VCaP (cell line): ENCODE measurements at regions not wholly inside any gene's neighbourhood (a gene's known extent, or its start where the extent isn't known, plus 50 kb on each side); places are given as distances from the start of the nearest gene placed in this dataset.
"Not testable (repeated sequence)": the region's sequence is repeated elsewhere in the genome, so short reads cannot be mapped to it uniquely, and the experiment has no call there.

Experiments used
- H3K27ac ChIP-seq: fragments of 450-650 bp; 2 replicates; pipeline ENCODE4 v1.5.1; 2017
- CTCF ChIP-seq: fragments of 450-650 bp; conservative IDR thresholded peaks from 2 replicates; pipeline ENCODE4 v1.5.1; 2017; ENCODE audit warnings: mild to moderate bottlenecking, moderate library complexity

- no peak overlapping the region for H3K27ac ChIP-seq
- TF ChIP-seq CTCF, result no peak
Observed at GRCh38 chr5:124538191-124538590, 208.2 kb downstream of the ZNF608 start.

GRCh38 chr5:124537522-124537921 lies 208.9 kb downstream of the ZNF608 start:
- no peak for TF ChIP-seq CTCF
- no peak overlapping the region for H3K27ac ChIP-seq

- no peak for TF ChIP-seq CTCF
- H3K27ac ChIP-seq, result no peak overlapping the region
Observed at GRCh38 chr5:124537107-124537506, 209.3 kb downstream of the ZNF608 start.

DNA sequence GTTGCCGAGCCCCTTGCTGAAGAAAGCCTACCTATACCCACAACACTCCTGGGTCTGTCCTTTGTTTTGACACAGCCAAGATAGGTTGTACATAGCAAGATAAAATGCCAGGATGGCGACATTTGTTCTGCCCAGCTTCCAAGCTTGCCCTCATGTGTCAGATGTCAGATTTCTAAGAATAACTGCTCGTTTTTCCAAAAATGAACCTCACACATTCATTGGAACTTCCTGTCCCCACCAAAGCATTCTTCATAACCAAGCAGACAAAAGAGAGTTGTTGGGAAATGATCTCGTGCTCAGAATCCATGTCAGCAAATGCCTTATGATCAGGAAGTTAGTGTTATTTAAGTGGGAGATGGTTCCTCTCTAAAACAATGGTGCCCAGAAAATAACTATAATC lies 210.1 kb downstream of the ZNF608 start:
- no peak for TF ChIP-seq CTCF
- no peak overlapping the region for H3K27ac ChIP-seq

- no peak for TF ChIP-seq CTCF
- H3K27ac ChIP-seq, result no peak overlapping the region
Observed at GRCh38 chr5:124530916-124531315, 215.5 kb downstream of the ZNF608 start.

DNA sequence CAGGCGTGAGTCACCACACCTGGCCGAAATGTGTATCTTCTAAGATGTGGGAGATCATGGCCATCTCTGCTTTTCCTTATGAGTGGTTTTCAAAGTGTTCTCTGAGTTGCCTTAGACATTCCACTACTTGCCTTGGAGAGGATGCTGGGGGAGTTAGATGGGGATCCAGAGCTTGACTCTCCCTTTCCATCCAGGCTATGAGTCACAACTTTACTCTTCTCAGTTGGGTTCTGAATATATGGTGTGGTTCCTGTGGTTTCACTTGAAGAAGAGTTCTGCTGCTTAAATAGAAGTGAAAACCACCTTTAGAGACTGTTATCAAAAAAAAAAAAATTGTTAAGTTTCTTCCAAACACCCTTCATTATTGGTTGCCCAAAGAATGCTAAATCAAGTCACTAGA lies 217.6 kb downstream of the ZNF608 start:
- no peak overlapping the region for H3K27ac ChIP-seq
- TF ChIP-seq CTCF, result no peak

DNA sequence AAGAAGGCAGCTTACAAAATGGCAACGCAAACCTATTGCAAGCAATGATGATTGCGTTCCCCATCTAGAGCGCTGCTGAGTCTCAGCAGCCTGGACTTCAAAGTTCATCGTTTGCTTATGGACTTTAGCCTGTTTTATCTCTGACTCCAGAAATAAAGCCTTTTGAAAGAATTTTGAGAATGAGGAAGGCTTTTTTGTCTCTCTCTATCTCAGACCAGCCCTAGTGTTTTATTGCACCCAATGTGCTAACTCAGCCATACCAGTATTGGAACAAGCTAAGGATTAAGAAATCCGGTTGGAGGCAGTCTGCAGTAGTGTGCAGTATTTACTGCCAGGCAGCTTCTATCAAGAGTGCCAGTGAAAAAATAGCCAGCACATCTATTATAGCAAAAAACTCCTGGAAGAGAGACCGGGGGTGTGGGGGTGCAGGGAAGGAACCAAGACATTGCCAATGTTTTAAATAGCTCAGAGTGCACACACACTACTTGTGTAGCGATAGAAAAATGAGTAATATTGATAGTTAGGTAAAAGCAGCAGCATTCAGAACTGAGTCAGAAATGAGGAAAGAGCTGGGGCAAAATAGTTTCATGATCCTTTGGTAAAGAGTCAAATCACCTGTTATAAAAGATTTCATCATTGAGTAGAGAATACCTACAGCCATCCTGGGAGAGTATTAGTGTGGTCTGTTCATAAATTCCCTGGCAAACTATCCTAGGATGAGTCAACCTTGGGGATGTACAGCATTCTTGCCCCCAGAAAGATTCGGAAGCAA lies 219.0 kb downstream of the ZNF608 start:
- no peak overlapping the region for H3K27ac ChIP-seq
- no peak for TF ChIP-seq CTCF

DNA sequence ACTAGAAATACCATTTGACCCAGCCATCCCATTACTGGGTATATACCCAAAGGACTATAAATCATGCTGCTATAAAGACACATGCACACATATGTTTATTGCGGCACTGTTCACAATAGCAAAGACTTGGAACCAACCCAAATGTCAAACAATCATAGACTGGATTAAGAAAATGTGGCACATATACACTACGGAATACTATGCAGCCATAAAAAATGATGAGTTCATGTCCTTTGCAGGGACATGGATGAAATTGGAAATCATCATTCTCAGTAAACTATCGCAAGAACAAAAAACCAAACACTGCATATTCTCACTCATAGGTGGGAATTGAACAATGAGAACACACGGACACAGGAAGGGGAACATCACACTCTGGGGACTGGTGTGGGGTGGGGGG lies 220.4 kb downstream of the ZNF608 start:
- H3K27ac ChIP-seq, result not testable (repeated sequence)
